HepG2 (cell line): ENCODE measurements at regions not wholly inside any gene's neighbourhood (a gene's known extent, or its start where the extent isn't known, plus 50 kb on each side); places are given as distances from the start of the nearest gene placed in this dataset.
A peak's percentile ranks its signal among the peaks of the same experiment; 100 is the strongest.

Experiments
- ASH2L ChIP-seq: fragments of 300-600, 200-600 bp; sonication (generic); IDR thresholded peaks from 2 replicates; pipeline ENCODE4 v1.7.0; 2017; ENCODE audit warnings: low read depth, mild to moderate bottlenecking, moderate library complexity, mixed read lengths, low read length; ENCODE audit not compliant: insufficient read length
- EP300 ChIP-seq, 3 experiments: sonication (generic) in 1 of 3; formaldehyde crosslinking in 1 of 3; IDR thresholded peaks; 2 replicates each; pipeline versions ENCODE4 v1.5.1 to v1.6.1; 2011 to 2020; ENCODE audit warnings: low read depth in 2 of 3, low read length in 2 of 3, borderline replicate concordance in 1 of 3, improper control_type of control experiment in 1 of 3, mild to moderate bottlenecking in 1 of 3, missing genetic modification reagents in 1 of 3, moderate library complexity in 1 of 3
- GABPA ChIP-seq, 2 experiments: IDR thresholded peaks; 2 replicates each; pipeline ENCODE4 v1.6.1; 2011 to 2016; ENCODE audit warnings: low read depth in 2 of 2, low read length in 1 of 2, missing biosample characterization in 1 of 2, missing genetic modification characterization in 1 of 2
- KDM5B ChIP-seq: sonication (generic); formaldehyde crosslinking; IDR thresholded peaks from 2 replicates; pipeline ENCODE4 v1.4.0; 2020; ENCODE audit warnings: missing genetic modification reagents, mild to moderate bottlenecking, borderline replicate concordance
- MIER2 ChIP-seq: IDR thresholded peaks from 2 replicates; pipeline ENCODE4 v1.6.1; 2016; ENCODE audit warnings: missing biosample characterization, missing genetic modification reagents
- RBFOX2 ChIP-seq: fragments of 200-400 bp; formaldehyde crosslinking; IDR thresholded peaks from 2 replicates; pipeline ENCODE4 v1.6.1; 2017; ENCODE audit warnings: low read depth, mild to moderate bottlenecking, low read length
- SP4 ChIP-seq: sonication (generic); formaldehyde crosslinking; IDR thresholded peaks from 2 replicates; pipeline ENCODE4 v1.8.1; 2023; ENCODE audit warnings: mild to moderate bottlenecking, missing genetic modification reagents
- SSRP1 ChIP-seq: IDR thresholded peaks from 2 replicates; pipeline ENCODE4 v1.6.1; 2016; ENCODE audit warnings: control low read depth
- TBP ChIP-seq: sonication (generic); formaldehyde crosslinking; IDR thresholded peaks from 2 replicates; pipeline ENCODE4 v1.5.0; 2020; ENCODE audit warnings: missing genetic modification reagents
- U2AF1 ChIP-seq: fragments of 200-400 bp; formaldehyde crosslinking; optimal IDR thresholded peaks from 2 replicates; pipeline ENCODE3; 2017; ENCODE audit warnings: mild to moderate bottlenecking, low read depth, low read length
- ZNF33B ChIP-seq: sonication (generic); formaldehyde crosslinking; IDR thresholded peaks from 2 replicates; pipeline ENCODE4 v1.5.1; 2020; ENCODE audit warnings: mild to moderate bottlenecking, missing genetic modification reagents
- ZNF629 ChIP-seq: sonication (generic); formaldehyde crosslinking; conservative IDR thresholded peaks from 2 replicates; pipeline ENCODE4 v1.5.0; 2020; ENCODE audit warnings: missing genetic modification reagents
- ZNF883 ChIP-seq: sonication (generic); formaldehyde crosslinking; IDR thresholded peaks from 2 replicates; pipeline ENCODE4 v1.5.1; 2020; ENCODE audit warnings: mild to moderate bottlenecking, missing genetic modification reagents; ENCODE audit errors: not compliant biosample characterization
- ZSCAN21 ChIP-seq: sonication (generic); formaldehyde crosslinking; IDR thresholded peaks from 2 replicates; pipeline ENCODE4 v1.8.0; 2022; ENCODE audit warnings: mild to moderate bottlenecking, missing genetic modification reagents, moderate library complexity, borderline replicate concordance
- TF ChIP-seq, protein P1 (sequence below): sonication (generic); formaldehyde crosslinking; IDR thresholded peaks from 2 replicates; pipeline ENCODE4 v1.5.1; 2020; ENCODE audit warnings: mild to moderate bottlenecking, missing genetic modification reagents, borderline replicate concordance
- TF ChIP-seq, protein P2 (sequence below): sonication (generic); formaldehyde crosslinking; IDR thresholded peaks from 2 replicates; pipeline ENCODE4 v1.4.0; 2020; ENCODE audit warnings: missing genetic modification reagents, mild to moderate bottlenecking, borderline replicate concordance
- TF ChIP-seq, protein P3 (sequence below): sonication (generic); formaldehyde crosslinking; IDR thresholded peaks from 2 replicates; pipeline ENCODE4 v1.8.0; 2022; ENCODE audit warnings: missing genetic modification reagents, mild to moderate bottlenecking, moderate library complexity, borderline replicate concordance

DNA sequence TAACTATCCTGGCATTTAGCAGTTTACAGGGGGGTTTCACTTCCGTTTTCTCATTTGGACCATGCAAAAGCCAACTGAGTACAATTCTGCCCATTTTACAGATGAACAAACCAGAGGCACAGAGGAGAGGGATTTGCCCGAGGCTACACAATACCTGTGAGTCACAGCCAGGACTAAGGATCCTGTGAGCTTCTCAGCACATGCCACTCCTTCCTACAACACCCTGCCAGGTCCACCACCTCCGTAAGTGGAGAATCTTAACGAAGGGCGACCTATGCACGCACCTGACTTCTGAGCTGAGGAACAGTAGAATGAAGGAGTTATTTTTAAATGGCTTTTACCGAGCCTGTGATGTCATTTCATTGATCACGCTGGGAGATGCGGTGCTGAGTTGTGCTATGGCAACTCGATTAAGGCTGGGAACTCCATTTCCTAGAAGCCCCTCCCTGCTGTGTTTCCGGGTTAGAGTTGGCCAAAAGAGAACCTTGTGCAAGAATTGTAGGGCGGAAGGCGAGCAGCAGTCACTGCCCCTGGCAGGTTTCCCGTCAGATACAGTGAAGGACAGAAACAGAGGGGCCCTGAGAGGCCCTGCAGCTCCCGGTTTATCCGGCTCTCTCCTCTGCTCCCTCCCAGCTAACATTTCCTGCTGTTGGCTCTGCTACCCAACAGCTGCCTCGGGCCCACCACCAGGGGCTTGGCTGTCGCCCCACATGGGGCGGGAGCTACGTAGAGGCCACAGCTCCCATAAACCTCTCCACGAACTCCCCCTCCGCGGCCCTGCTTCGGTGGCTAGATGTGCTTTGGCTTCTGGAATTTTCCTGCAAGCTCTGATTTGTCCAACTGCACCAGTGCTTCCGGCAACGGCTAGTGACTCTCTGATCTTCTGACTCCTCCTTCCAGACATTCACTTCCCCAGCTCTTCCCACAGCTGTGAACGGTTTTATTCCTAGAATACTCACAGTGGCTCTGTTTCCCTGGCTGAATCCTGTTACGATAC lies 75.1 kb upstream of the USP9X start (continued):
- TF ChIP-seq, protein P1, sequence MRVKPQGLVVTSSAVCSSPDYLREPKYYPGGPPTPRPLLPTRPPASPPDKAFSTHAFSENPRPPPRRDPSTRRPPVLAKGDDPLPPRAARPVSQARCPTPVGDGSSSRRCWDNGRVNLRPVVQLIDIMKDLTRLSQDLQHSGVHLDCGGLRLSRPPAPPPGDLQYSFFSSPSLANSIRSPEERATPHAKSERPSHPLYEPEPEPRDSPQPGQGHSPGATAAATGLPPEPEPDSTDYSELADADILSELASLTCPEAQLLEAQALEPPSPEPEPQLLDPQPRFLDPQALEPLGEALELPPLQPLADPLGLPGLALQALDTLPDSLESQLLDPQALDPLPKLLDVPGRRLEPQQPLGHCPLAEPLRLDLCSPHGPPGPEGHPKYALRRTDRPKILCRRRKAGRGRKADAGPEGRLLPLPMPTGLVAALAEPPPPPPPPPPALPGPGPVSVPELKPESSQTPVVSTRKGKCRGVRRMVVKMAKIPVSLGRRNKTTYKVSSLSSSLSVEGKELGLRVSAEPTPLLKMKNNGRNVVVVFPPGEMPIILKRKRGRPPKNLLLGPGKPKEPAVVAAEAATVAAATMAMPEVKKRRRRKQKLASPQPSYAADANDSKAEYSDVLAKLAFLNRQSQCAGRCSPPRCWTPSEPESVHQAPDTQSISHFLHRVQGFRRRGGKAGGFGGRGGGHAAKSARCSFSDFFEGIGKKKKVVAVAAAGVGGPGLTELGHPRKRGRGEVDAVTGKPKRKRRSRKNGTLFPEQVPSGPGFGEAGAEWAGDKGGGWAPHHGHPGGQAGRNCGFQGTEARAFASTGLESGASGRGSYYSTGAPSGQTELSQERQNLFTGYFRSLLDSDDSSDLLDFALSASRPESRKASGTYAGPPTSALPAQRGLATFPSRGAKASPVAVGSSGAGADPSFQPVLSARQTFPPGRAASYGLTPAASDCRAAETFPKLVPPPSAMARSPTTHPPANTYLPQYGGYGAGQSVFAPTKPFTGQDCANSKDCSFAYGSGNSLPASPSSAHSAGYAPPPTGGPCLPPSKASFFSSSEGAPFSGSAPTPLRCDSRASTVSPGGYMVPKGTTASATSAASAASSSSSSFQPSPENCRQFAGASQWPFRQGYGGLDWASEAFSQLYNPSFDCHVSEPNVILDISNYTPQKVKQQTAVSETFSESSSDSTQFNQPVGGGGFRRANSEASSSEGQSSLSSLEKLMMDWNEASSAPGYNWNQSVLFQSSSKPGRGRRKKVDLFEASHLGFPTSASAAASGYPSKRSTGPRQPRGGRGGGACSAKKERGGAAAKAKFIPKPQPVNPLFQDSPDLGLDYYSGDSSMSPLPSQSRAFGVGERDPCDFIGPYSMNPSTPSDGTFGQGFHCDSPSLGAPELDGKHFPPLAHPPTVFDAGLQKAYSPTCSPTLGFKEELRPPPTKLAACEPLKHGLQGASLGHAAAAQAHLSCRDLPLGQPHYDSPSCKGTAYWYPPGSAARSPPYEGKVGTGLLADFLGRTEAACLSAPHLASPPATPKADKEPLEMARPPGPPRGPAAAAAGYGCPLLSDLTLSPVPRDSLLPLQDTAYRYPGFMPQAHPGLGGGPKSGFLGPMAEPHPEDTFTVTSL (CRISPR knock-in tag), result peak; percentile 74; the same call in 1 of the 2 replicates
- TF ChIP-seq ZNF629 (CRISPR knock-in tag) (peak; percentile 92), SP4 (CRISPR knock-in tag) (no peak), RBFOX2 (peak; percentile 63), ZNF883 (CRISPR knock-in tag) (no peak), KDM5B (peak; percentile 51; the same call in 1 of the 2 replicates), SSRP1 (CRISPR knock-in tag) (no peak), MIER2 (CRISPR knock-in tag) (no peak), TBP (CRISPR knock-in tag) (no peak), ZSCAN21 (CRISPR knock-in tag) (no peak), ZNF33B (CRISPR knock-in tag) (no peak), U2AF1 (no peak), ASH2L (peak; percentile 65), EP300 (IDR thresholded peaks at IDR 0.05; ENCODE audit: low read depth in 2 of 2, low read length in 2 of 2) (no peak; a peak in 1 of 4 replicates), EP300 (CRISPR knock-in tag; IDR thresholded peaks at IDR 0.05; ENCODE audit: borderline replicate concordance) (peak; percentile 16; the same call in 1 of the 2 replicates), GABPA (IDR thresholded peaks at IDR 0.05; ENCODE audit: low read depth, low read length) (no peak), GABPA (CRISPR knock-in tag; IDR thresholded peaks at IDR 0.05; ENCODE audit: low read depth) (peak; percentile 75)
- TF ChIP-seq, protein P2, sequence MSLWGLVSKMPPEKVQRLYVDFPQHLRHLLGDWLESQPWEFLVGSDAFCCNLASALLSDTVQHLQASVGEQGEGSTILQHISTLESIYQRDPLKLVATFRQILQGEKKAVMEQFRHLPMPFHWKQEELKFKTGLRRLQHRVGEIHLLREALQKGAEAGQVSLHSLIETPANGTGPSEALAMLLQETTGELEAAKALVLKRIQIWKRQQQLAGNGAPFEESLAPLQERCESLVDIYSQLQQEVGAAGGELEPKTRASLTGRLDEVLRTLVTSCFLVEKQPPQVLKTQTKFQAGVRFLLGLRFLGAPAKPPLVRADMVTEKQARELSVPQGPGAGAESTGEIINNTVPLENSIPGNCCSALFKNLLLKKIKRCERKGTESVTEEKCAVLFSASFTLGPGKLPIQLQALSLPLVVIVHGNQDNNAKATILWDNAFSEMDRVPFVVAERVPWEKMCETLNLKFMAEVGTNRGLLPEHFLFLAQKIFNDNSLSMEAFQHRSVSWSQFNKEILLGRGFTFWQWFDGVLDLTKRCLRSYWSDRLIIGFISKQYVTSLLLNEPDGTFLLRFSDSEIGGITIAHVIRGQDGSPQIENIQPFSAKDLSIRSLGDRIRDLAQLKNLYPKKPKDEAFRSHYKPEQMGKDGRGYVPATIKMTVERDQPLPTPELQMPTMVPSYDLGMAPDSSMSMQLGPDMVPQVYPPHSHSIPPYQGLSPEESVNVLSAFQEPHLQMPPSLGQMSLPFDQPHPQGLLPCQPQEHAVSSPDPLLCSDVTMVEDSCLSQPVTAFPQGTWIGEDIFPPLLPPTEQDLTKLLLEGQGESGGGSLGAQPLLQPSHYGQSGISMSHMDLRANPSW (CRISPR knock-in tag), result no peak
- TF ChIP-seq, protein P3, sequence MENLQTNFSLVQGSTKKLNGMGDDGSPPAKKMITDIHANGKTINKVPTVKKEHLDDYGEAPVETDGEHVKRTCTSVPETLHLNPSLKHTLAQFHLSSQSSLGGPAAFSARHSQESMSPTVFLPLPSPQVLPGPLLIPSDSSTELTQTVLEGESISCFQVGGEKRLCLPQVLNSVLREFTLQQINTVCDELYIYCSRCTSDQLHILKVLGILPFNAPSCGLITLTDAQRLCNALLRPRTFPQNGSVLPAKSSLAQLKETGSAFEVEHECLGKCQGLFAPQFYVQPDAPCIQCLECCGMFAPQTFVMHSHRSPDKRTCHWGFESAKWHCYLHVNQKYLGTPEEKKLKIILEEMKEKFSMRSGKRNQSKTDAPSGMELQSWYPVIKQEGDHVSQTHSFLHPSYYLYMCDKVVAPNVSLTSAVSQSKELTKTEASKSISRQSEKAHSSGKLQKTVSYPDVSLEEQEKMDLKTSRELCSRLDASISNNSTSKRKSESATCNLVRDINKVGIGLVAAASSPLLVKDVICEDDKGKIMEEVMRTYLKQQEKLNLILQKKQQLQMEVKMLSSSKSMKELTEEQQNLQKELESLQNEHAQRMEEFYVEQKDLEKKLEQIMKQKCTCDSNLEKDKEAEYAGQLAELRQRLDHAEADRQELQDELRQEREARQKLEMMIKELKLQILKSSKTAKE (CRISPR knock-in tag), result no peak; the same call in 1 of the 2 replicates
